Left colon (tissue), 2 donors: ENCODE measurements at regions not wholly inside any gene's neighbourhood (a gene's known extent, or its start where the extent isn't known, plus 50 kb on each side); places are given as distances from the start of the nearest gene placed in this dataset.
"Not testable (repeated sequence)": the region's sequence is repeated elsewhere in the genome, so short reads cannot be mapped to it uniquely, and the experiment has no call there.

ENCODE experiments used
- ATAC-seq: fragments of 200-7000 bp; cut with Tn5 transposase; one replicate; pipeline ENCODE4 v1.9.1; 2020; ENCODE audit warnings: mild to moderate bottlenecking, moderate library complexity
- DNase-seq, 2 donors: peaks; one replicate each; pipeline ENCODE4 v3.0.0-alpha.2; 2020
- intact Hi-C, 2 donors: fragments of 100-400 bp; cut with DNase I in 1 of 2; cut with micrococcal nuclease in 1 of 2; formaldehyde crosslinking; loops; one replicate each; pipeline versions ENCODE4 v1.11.2 to v1.14.0; 2022; cut with DNase I, micrococcal nuclease
- donor health status: DM: no; HTN: no; CAD: no.
- donor health status: DM: yes; HTN: yes; CAD: no.

DNA sequence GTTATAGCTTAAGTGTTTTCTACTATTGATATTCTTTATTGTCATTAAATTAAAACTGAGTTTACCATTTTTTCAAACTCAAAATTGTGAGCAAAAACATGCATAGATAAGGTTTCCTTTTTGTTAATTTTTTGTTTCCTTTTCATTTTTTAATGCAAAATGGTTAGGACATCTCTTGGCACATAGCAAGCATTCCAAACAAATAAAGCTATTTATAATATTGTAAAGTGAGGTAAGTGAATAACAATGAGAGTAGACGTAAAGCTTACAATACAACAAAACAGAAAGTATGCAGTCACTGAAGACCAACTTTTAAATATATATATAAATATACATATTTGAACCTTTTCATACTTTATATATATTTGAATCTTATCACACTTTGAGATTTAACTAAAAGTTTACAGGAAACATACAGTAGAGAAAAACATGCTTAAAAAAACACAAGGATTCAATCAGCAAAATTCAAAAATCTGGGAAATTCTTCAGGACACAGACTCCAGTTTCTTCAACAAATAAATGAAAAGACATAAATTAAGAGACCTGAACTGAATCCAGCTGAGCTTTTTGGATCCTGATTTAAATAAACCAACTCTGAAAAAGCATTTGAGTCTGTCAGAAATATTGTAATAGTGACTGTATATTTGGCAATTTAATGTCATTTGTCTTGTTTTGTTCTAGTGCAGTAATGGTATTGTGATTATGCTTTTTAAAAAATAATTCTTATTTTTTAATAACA, 67.5 kb upstream of the SAMSN1 start:
- ATAC-seq, result no peak

GRCh38 chr21:14610119-14610518, 64.0 kb upstream of the SAMSN1 start:
- DNase-seq, ATAC-seq, intact Hi-C loops: not testable (repeated sequence)

More for the DNA sequence above, 67.5 kb upstream of the SAMSN1 start:
- DNase-seq, result no peak
- intact Hi-C loops, result no loop called here

GRCh38 chr21:14609274-14609673, 63.2 kb upstream of the SAMSN1 start:
- DNase-seq (no peak), ATAC-seq (no peak)
- intact Hi-C loops, result loop anchor here in 1 of 2 donors (10.0 kb wide), 1 partner anchor 134 kb away; no protein-coding TSS in a partner anchor

DNA sequence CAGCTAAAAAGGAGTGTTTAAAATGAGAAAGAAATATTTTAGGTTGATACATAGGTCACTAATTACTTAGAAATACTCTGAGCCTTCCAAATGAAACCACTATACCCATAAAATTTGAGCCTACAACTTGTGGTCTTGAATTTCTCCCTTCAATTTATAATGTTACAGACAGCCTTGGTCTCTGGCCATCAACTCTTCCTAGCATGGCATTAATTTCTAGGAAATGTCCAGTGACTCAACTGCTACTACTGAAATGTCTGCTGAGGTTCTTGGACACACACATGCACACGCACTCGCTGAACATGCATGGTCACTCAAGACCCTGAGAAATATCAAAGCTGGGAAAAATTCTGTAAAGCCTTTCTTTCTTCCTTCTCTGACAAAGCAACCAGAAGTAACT, 61.1 kb upstream of the SAMSN1 start:
- DNase-seq (no peak), ATAC-seq (no peak)
- intact Hi-C loops, result loop anchor here in 1 of 2 donors (10.0 kb wide), 1 partner anchor 132 kb away; no protein-coding TSS in a partner anchor

DNA sequence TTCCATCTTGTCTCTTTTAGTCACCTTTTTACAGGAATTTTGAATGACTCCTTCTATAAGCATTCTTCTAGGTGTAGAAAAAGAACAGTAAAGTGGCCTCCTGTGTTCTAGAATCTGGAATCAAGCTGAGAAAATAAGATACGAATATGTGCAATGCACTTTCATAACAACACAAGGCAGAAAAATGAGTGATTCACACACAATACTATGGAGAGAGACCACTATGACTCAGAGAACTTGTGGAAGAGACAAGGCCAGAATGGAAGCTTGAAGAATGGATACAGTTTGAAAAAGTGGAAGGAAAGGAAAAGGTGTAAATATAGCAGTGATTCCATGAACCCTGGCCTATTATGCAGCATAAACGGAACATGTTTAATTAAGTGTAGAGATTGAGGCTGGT, 57.1 kb upstream of the SAMSN1 start:
- no peak for ATAC-seq
- DNase-seq, result no peak
- intact Hi-C loops, result loop anchor here in 1 of 2 donors (10.0 kb wide), 1 partner anchor 128 kb away; no protein-coding TSS in a partner anchor

GRCh38 chr21:14602382-14602958, 56.4 kb upstream of the SAMSN1 start:
- intact Hi-C loops, result loop anchor here in 1 of 2 donors (10.0 kb wide), 1 partner anchor 128 kb away; no protein-coding TSS in a partner anchor
- ATAC-seq, result peak; percentile 72
- no peak for DNase-seq

DNA sequence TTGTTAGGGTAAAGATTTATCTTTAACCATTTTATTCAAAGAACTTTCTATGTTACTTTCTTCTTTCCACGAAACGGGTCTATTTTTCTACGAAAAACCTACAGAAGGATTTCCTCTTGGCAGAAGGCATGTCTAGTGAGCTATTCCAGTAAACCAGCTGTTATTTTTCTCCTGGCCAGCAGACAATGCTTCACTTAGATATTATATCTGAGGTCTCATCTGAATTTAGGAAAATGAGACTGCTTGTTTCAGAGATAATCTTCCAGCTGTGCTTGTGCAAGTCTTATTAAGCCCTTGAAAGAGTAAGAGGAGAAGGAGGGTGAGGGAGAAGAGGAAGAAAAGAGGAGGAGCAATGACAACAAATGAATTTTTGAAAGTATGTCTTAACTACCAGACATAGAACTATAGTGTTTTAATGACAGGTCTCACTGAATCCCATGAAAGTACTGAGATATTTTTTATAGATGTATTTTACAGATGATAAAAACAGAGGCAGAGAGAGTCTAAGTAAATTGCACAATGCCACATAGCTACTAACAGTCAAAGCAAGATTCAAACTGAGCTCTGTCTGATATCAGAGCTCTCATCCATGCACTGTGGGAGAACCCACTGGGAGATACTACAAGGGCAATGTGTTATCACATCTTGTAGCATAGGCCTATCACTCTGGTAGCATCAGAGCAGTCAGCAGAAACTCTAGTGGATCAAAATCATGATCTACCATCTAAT, 54.6 kb upstream of the SAMSN1 start:
- DNase-seq, result no peak
- no peak for ATAC-seq
- intact Hi-C loops, result loop anchor here in 1 of 2 donors (10.0 kb wide), 1 partner anchor 126 kb away; no protein-coding TSS in a partner anchor

- intact Hi-C loops, result no loop called here
- no peak for DNase-seq
- no peak for ATAC-seq
These were observed 52.0 kb upstream of the SAMSN1 start for GRCh38 chr21:14598065-14598464.
